Naive thymus-derived CD4-positive, alpha-beta T cell (primary cell): ENCODE measurements at regions not wholly inside any gene's neighbourhood (a gene's known extent, or its start where the extent isn't known, plus 50 kb on each side); places are given as distances from the start of the nearest gene placed in this dataset.

Experiments
- ATAC-seq: fragments of 150-1000 bp; cut with Tn5 transposase; 2 replicates; pipeline ENCODE4 v1.10.0; 2021; ENCODE audit warnings: mild to moderate bottlenecking, moderate library complexity
- CTCF ChIA-PET: fragments of 350-600 bp; sonication (Branson Sonifier 250); formaldehyde crosslinking; loops from one replicate; lab custom pipeline; 2021; ENCODE audit warnings: antibody characterized with exemption; lab: Charles Lee
- POLR2A ChIA-PET: fragments of 350-600 bp; sonication (Branson Sonifier 250); formaldehyde crosslinking; loops from one replicate; lab custom pipeline; 2021; ENCODE audit warnings: antibody characterized with exemption, inconsistent platforms; lab: Charles Lee
- DNase-seq, 9 donors: peaks; one replicate each; pipeline versions ENCODE4 v3.0.0 to v3.0.0-alpha.2; 2020 to 2022; ENCODE audit warnings: mixed read lengths in 1 of 9
- H3K27ac ChIP-seq: one replicate; pipeline ENCODE4 v1.7.0; 2013; ENCODE audit warnings: mild to moderate bottlenecking, low read depth, low read length, moderate library complexity
- H3K27me3 ChIP-seq, 2 donors: one replicate each; pipeline ENCODE4 v1.7.0; 2013; ENCODE audit warnings: low read length in 2 of 2, mild to moderate bottlenecking in 2 of 2, moderate library complexity in 2 of 2; ENCODE audit not compliant: control insufficient read depth in 2 of 2, insufficient read depth in 2 of 2
- H3K36me3 ChIP-seq, 3 experiments: 1 replicate in 2 of 3; 2 replicates in 1 of 3; pipeline ENCODE4 v1.7.0; 2013; ENCODE audit warnings: low read length in 3 of 3, mild to moderate bottlenecking in 3 of 3, moderate library complexity in 1 of 3; ENCODE audit not compliant: insufficient read depth in 3 of 3, control insufficient read depth in 2 of 3
- H3K4me1 ChIP-seq, 2 donors: one replicate each; pipeline ENCODE4 v1.7.0; 2013; ENCODE audit warnings: low read length in 2 of 2, mild to moderate bottlenecking in 2 of 2, moderate library complexity in 1 of 2; ENCODE audit not compliant: control insufficient read depth in 2 of 2, insufficient read depth in 2 of 2
- H3K4me3 ChIP-seq: 2 replicates; pipeline ENCODE4 v1.7.0; 2013; ENCODE audit warnings: mild to moderate bottlenecking, low read length
- H3K9me3 ChIP-seq, 3 experiments: 1 replicate in 2 of 3; 2 replicates in 1 of 3; pipeline ENCODE4 v1.7.0; 2013; ENCODE audit warnings: low read length in 3 of 3; ENCODE audit not compliant: control insufficient read depth in 2 of 3
- H3K27ac Mint-ChIP-seq, 9 donors: one replicate each; pipeline ENCODE4 v1.8.0; 2020 to 2022; ENCODE audit warnings: mixed read lengths in 9 of 9, mild to moderate bottlenecking in 8 of 9, moderate library complexity in 5 of 9, inconsistent platforms in 2 of 9
- H3K27me3 Mint-ChIP-seq, 5 donors: one replicate each; pipeline ENCODE4 v1.8.0; 2021 to 2022; ENCODE audit warnings: mixed read lengths in 5 of 5, mild to moderate bottlenecking in 1 of 5
- H3K36me3 Mint-ChIP-seq, 5 donors: one replicate each; pipeline ENCODE4 v1.8.0; 2020 to 2022; ENCODE audit warnings: mixed read lengths in 5 of 5, mild to moderate bottlenecking in 3 of 5, inconsistent platforms in 1 of 5
- H3K4me1 Mint-ChIP-seq, 7 donors: one replicate each; pipeline ENCODE4 v1.8.0; 2020 to 2022; ENCODE audit warnings: mixed read lengths in 7 of 7, mild to moderate bottlenecking in 3 of 7, inconsistent platforms in 1 of 7
- H3K4me3 Mint-ChIP-seq, 10 donors: one replicate each; pipeline ENCODE4 v1.8.0; 2020 to 2022; ENCODE audit warnings: mild to moderate bottlenecking in 10 of 10, mixed read lengths in 10 of 10, moderate library complexity in 6 of 10, inconsistent platforms in 2 of 10
- H3K9me3 Mint-ChIP-seq, 11 donors: one replicate each; pipeline ENCODE4 v1.8.0; 2020 to 2022; ENCODE audit warnings: mixed read lengths in 11 of 11, mild to moderate bottlenecking in 4 of 11, inconsistent platforms in 1 of 11, moderate library complexity in 1 of 11
- intact Hi-C, 2 donors: fragments of 100-400 bp; cut with micrococcal nuclease; formaldehyde crosslinking; loops; one replicate each; pipeline ENCODE4 v1.15.1; 2023

DNA sequence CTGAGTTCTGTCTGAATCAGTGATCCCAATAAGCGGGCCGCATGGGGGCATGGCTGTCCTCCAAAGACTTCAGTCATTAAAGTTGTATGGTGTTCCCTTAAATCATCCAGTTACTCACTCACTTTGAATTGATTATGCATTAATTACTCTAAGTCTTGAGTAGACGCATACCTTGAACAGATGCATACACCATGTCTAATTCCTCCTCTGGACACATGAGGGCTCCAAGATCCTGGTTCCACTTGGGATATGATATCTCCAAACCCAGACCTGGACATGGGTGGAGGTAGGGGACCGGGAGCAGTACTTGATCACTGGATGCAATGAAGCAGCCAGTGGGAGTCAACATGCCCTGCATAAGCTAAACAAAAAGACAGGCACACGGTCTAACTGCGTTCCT is 204.5 kb downstream of the FNDC1 start:
- no peaks in the 10 kb centered on the region for H3K36me3 ChIP-seq
- CTCF ChIA-PET: no interaction called here
- no peak for DNase-seq
- H3K27me3 ChIP-seq: no peaks in the 10 kb centered on the region
- intact Hi-C loops: no loop called here
- H3K4me1 ChIP-seq: no peaks in the 10 kb centered on the region
- H3K4me3 ChIP-seq: no peak overlapping the region
- Mint-ChIP-seq H3K27me3 (peaks cover 0 to 31% (median 9%) of the 10 kb centered on the region in 5 donors), H3K4me3 (no peak overlapping the region), H3K27ac (no peak overlapping the region), H3K36me3 (peaks cover 0 to 11% (median 0%) of the 10 kb centered on the region in 5 donors), H3K9me3 (peaks cover 0 to 19% (median 11%) of the 10 kb centered on the region in 11 donors), H3K4me1 (no peaks in the 10 kb centered on the region)
- no peak for ATAC-seq
- POLR2A ChIA-PET: no interaction called here
- H3K27ac ChIP-seq: no peak overlapping the region
- no peaks in the 10 kb centered on the region for H3K9me3 ChIP-seq

DNA sequence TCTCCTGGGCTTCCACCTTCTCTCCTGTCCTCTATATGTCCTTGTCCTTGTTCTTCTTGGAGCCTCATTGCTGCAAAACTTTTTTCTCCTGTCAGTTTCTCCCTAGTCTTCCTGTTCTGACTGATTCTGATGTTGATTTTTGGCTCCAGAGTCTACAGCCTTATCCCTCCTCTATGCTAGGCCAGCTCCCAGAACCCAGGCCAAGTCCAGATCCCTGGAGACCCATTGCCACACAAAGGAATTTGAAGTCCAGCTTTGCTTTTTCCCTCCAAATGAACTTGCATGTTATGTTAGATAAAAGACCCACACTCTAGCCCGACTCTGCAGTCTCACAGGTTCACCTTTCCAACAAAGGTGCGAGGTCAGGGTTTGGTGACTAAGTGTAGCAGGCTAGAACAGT is 203.1 kb downstream of the FNDC1 start:
- ChIA-PET POLR2A (no interaction called here), CTCF (no interaction called here)
- peaks cover 0 to 29% (median 9%) of the 10 kb centered on the region in 5 donors for H3K27me3 Mint-ChIP-seq
- H3K27me3 ChIP-seq: no peaks in the 10 kb centered on the region
- peaks cover 0 to 11% (median 0%) of the 10 kb centered on the region in 5 donors for H3K36me3 Mint-ChIP-seq
- H3K9me3 ChIP-seq: no peaks in the 10 kb centered on the region
- no peak for DNase-seq
- intact Hi-C loops: no loop called here
- peaks cover 0 to 24% (median 11%) of the 10 kb centered on the region in 11 donors for H3K9me3 Mint-ChIP-seq
- H3K4me1 ChIP-seq: no peaks in the 10 kb centered on the region
- no peaks in the 10 kb centered on the region for H3K4me1 Mint-ChIP-seq
- no peaks in the 10 kb centered on the region for H3K36me3 ChIP-seq
- peak overlapping the region in 1 of 9 donors; percentile 16 for H3K27ac Mint-ChIP-seq
- no peak overlapping the region for H3K27ac ChIP-seq
- no peak overlapping the region for H3K4me3 Mint-ChIP-seq
- no peak for ATAC-seq
- no peak overlapping the region for H3K4me3 ChIP-seq

DNA sequence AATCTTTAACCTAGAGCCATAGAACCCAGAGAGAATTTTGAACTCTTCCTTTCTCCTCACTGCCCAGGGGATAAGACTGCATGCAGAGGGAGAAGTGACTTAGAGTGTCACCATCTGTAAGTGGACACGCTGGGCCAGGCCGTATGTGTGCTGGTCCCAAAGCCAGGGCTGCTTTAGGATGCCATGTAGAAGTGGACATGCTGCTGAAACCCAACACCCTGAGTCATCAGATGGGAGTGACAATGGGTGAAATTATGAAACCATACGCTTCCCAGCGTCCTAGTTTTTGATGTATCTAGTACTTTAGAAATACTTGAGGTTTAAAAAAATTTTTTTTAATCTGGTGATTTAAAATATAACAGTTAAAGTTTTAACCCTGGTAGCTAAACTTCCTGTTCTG is 191.1 kb downstream of the FNDC1 start:
- Mint-ChIP-seq H3K4me3 (no peak overlapping the region), H3K36me3 (peaks cover 0 to 5% (median 0%) of the 10 kb centered on the region in 5 donors), H3K9me3 (peaks cover 0 to 8% (median 0%) of the 10 kb centered on the region in 11 donors), H3K27me3 (peaks cover 0 to 32% (median 25%) of the 10 kb centered on the region in 5 donors), H3K27ac (no peak overlapping the region), H3K4me1 (no peaks in the 10 kb centered on the region)
- ChIA-PET CTCF (no interaction called here), POLR2A (no interaction called here)
- DNase-seq: no peak
- no peak for ATAC-seq
- intact Hi-C loops: no loop called here
- H3K4me1 ChIP-seq: no peaks in the 10 kb centered on the region
- no peaks in the 10 kb centered on the region for H3K27me3 ChIP-seq
- no peak overlapping the region for H3K27ac ChIP-seq
- H3K4me3 ChIP-seq: no peak overlapping the region
- no peaks in the 10 kb centered on the region for H3K9me3 ChIP-seq
- no peaks in the 10 kb centered on the region for H3K36me3 ChIP-seq

DNA sequence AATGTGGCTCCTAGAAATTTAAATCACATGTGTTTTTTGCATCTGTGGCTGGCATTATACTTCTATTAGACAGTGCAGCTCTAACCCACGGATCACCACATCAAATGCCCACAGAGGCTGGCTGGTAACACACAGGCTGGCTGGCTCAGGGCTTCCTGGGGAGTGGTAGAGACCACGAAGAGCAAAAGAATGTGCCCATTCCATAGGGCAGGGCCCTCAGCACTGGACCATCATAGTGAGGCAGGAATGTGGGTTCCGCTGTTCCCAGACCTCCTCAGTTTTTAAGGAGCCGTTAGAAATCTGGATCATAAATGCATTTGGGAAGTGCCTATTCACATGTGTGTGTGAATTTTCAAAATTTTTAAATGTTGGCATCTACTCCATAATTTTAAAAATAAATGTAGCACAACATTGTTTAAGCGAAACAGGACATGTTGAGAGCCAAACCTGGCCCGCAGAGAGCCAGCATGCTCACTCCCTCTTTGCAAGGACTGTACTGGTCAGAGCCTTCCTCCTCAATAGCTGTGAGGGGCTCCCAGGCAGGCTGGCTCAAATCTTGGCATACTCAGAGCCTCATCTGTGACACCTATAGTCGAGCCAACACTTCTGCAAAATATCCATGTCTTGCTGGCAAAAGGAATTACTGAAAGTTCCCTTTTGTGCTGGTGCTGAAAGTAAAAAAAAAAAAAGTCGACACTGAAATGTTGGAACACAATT is 190.5 kb downstream of the FNDC1 start:
- DNase-seq (no peak), ATAC-seq (no peak)
- intact Hi-C loops: no loop called here
- Mint-ChIP-seq H3K36me3 (peaks cover 0 to 5% (median 0%) of the 10 kb centered on the region in 5 donors), H3K27me3 (peaks cover 0 to 36% (median 25%) of the 10 kb centered on the region in 5 donors), H3K4me3 (no peak overlapping the region), H3K27ac (no peak overlapping the region), H3K9me3 (peaks cover 0 to 7% (median 0%) of the 10 kb centered on the region in 11 donors), H3K4me1 (no peaks in the 10 kb centered on the region)
- Histone ChIP-seq H3K36me3 (no peaks in the 10 kb centered on the region), H3K4me1 (no peaks in the 10 kb centered on the region), H3K27me3 (no peaks in the 10 kb centered on the region), H3K27ac (no peak overlapping the region), H3K9me3 (no peaks in the 10 kb centered on the region), H3K4me3 (no peak overlapping the region)
- ChIA-PET POLR2A (no interaction called here), CTCF (no interaction called here)

DNA sequence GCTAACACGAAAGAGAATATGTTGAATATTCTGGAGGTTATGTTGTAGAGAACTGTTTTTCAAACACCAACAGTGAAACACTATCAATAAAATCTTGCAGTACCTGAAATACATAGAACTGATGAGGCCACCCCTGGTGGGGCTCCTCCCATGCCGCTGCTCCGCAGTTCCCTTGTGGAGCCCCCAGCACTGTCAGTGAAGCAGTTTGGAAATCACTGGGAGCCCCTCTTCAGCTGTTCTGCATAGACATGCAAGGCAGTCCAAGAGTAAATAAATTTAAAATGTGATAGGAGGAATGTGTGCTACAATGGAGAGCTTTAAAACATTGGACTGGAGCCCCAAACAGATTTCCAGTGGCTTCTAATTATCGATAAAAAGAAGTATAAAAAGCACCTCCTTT is 189.4 kb downstream of the FNDC1 start:
- H3K27me3 Mint-ChIP-seq: peaks cover 0 to 32% (median 23%) of the 10 kb centered on the region in 5 donors
- no peak overlapping the region for H3K4me3 Mint-ChIP-seq
- DNase-seq: no peak

DNA sequence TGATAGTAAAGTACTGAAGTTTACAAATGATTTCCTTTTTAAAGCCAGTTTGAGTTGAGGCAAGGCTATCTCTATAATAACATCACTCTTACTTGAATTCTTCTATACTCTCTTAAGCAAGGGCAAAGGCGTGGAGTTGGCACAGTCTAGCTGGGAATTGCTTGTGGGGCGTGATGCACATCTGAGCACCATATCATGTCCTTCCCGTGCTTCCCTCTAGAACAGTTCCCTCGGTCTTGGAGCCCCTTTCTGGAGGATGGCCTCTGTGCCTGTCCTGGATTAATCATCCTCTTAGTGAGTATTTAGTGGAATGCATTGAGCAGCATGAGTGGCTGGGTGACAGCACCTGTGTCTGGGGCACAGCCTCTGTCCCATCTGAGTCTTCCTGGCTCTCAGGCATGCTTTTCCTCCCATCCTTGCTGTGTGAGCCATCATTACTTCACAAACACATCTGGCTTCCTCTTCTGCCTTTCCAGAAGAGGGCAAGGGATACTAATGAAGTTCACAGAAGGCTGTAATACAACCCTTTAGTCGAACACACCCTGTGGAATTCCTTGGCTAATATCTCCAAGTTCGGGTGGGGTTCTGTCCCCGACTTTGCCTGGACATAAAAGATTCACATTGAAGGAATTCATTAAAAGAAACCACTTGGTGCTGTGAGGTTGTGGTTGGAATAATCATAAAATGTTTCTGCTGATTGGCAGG is 188.2 kb downstream of the FNDC1 start:
- DNase-seq (no peak), ATAC-seq (no peak)
- intact Hi-C loops: no loop called here
- H3K4me1 ChIP-seq: no peaks in the 10 kb centered on the region
- no peaks in the 10 kb centered on the region for H3K36me3 ChIP-seq
- Mint-ChIP-seq H3K4me3 (no peak overlapping the region), H3K27ac (no peak overlapping the region), H3K4me1 (no peaks in the 10 kb centered on the region), H3K9me3 (peaks cover 0 to 3% (median 0%) of the 10 kb centered on the region in 11 donors), H3K27me3 (peaks cover 0 to 32% (median 23%) of the 10 kb centered on the region in 5 donors), H3K36me3 (no peaks in the 10 kb centered on the region)
- H3K9me3 ChIP-seq: no peaks in the 10 kb centered on the region
- H3K27me3 ChIP-seq: no peaks in the 10 kb centered on the region
- POLR2A ChIA-PET: no interaction called here
- CTCF ChIA-PET: interaction anchor here (0.7 kb wide), 1 partner anchor 1370 kb away, joined by 3 read pairs; no protein-coding TSS in a partner anchor
- no peak overlapping the region for H3K27ac ChIP-seq
- no peak overlapping the region for H3K4me3 ChIP-seq

More for the DNA sequence above, 189.4 kb downstream of the FNDC1 start:
- no peak overlapping the region for H3K4me3 ChIP-seq
- no peak for ATAC-seq
- no peaks in the 10 kb centered on the region for H3K27me3 ChIP-seq
- no peak overlapping the region for H3K27ac ChIP-seq
- intact Hi-C loops: no loop called here
- no peaks in the 10 kb centered on the region for H3K9me3 ChIP-seq
- no peaks in the 10 kb centered on the region for H3K4me1 ChIP-seq
- H3K27ac Mint-ChIP-seq: no peak overlapping the region
- H3K36me3 Mint-ChIP-seq: no peaks in the 10 kb centered on the region
- H3K4me1 Mint-ChIP-seq: no peaks in the 10 kb centered on the region
- ChIA-PET POLR2A (interaction anchor here (0.7 kb wide), 1 partner anchor 88 kb away, joined by 3 read pairs; no protein-coding TSS in a partner anchor), CTCF (no interaction called here)
- no peaks in the 10 kb centered on the region for H3K36me3 ChIP-seq
- H3K9me3 Mint-ChIP-seq: peaks cover 0 to 4% (median 0%) of the 10 kb centered on the region in 11 donors
